Gastrocnemius medialis (tissue), 4 donors: ENCODE measurements at regions not wholly inside any gene's neighbourhood (a gene's known extent, or its start where the extent isn't known, plus 50 kb on each side); places are given as distances from the start of the nearest gene placed in this dataset.

Experiments
- CTCF ChIP-seq, 5 experiments: fragments of 450-650 bp in 3 of 5; fragments of 200-600 bp in 2 of 5; sonication (generic) in 2 of 5; IDR thresholded peaks in 4 of 5; conservative IDR thresholded peaks in 1 of 5; 1 replicate in 4 of 5; 2 replicates in 1 of 5; pipeline ENCODE4 v1.5.1; 2016 to 2019; ENCODE audit warnings: antibody characterized with exemption in 5 of 5, mild to moderate bottlenecking in 3 of 5, moderate library complexity in 3 of 5
- POLR2A ChIP-seq, 2 donors: fragments of 450-650 bp; IDR thresholded peaks; one replicate each; pipeline ENCODE4 v1.6.1; 2017; ENCODE audit warnings: antibody characterized with exemption in 2 of 2, mild to moderate bottlenecking in 2 of 2, moderate library complexity in 2 of 2

GRCh38 chr3:79954756-79955155 lies 187.0 kb upstream of the ROBO1 start:
- TF ChIP-seq CTCF (IDR thresholded peaks at IDR 0.05 in 4 of 5, conservative IDR thresholded peaks at IDR 0.05 in 1 of 5) (no peak), POLR2A (IDR thresholded peaks at IDR 0.05) (no peak)
